ENCODE measurements at regions not wholly inside any gene's neighbourhood (a gene's known extent, or its start where the extent isn't known, plus 50 kb on each side); places are given as distances from the start of the nearest gene placed in this dataset.

DNA sequence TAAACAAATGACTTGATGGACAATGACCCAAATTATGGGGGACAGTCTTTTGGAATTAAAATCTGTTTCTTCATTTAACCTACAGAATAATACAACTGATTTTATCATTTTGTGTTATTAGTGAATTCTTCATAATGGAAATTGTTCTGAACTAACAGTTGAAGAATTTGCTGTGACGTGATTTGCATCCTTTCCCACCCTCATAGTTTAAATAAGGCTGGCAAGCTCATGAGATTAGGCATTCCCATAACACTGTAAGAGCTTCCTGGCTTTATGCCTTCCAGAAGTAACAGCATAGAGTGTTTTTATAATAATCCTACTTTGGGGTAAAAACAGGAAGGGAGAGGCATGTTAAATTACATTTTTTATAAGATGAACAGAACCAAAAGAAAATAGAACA, 95.7 kb downstream of the ATP6V1G3 start:
- H3K9me2 ChIP-seq (ENCODE audit: insufficient read depth, low read length), result no peaks in the 10 kb centered on the region
- no peak overlapping the region for H2AFZ ChIP-seq (ENCODE audit: low read depth, low read length)
- H3K79me2 ChIP-seq (replicated peaks; ENCODE audit: insufficient read depth, low read length), result no peaks in the 10 kb centered on the region
- H3F3A ChIP-seq (ENCODE audit: insufficient read depth, low read length, poor library complexity, severe bottlenecking), result peaks cover 2% of the 10 kb centered on the region
- H4K20me1 ChIP-seq (ENCODE audit: insufficient read depth), result no peaks in the 10 kb centered on the region
- no peaks in the 10 kb centered on the region for H3K27me3 ChIP-seq (ENCODE audit: insufficient read depth, low read depth, low read length)
- H3K9ac ChIP-seq (ENCODE audit: low read length), result no peak overlapping the region
- no peak overlapping the region for H3K4me3 ChIP-seq (ENCODE audit: low read length)
- no peaks in the 10 kb centered on the region for H3K9me3 ChIP-seq (ENCODE audit: low read length)
- H3K4me2 ChIP-seq (ENCODE audit: low read length), result no peak overlapping the region
- no peak overlapping the region for H3K27ac ChIP-seq (ENCODE audit: low read length)
- no peaks in the 10 kb centered on the region for H3K36me3 ChIP-seq (ENCODE audit: insufficient read depth, low read length)
- TF ChIP-seq POLR2AphosphoS5 (IDR thresholded peaks at IDR 0.05) (no peak), SMC3 (conservative IDR thresholded peaks at IDR 0.05; ENCODE audit: poor library complexity) (no peak), EP300 (conservative IDR thresholded peaks at IDR 0.05; ENCODE audit: poor library complexity, severe bottlenecking) (no peak), EZH2 (IDR thresholded peaks at IDR 0.05; ENCODE audit: borderline replicate concordance, insufficient read depth, low read length, poor library complexity, severe bottlenecking) (no peak)
- TF ChIP-seq, protein P1, sequence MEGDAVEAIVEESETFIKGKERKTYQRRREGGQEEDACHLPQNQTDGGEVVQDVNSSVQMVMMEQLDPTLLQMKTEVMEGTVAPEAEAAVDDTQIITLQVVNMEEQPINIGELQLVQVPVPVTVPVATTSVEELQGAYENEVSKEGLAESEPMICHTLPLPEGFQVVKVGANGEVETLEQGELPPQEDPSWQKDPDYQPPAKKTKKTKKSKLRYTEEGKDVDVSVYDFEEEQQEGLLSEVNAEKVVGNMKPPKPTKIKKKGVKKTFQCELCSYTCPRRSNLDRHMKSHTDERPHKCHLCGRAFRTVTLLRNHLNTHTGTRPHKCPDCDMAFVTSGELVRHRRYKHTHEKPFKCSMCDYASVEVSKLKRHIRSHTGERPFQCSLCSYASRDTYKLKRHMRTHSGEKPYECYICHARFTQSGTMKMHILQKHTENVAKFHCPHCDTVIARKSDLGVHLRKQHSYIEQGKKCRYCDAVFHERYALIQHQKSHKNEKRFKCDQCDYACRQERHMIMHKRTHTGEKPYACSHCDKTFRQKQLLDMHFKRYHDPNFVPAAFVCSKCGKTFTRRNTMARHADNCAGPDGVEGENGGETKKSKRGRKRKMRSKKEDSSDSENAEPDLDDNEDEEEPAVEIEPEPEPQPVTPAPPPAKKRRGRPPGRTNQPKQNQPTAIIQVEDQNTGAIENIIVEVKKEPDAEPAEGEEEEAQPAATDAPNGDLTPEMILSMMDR (IDR thresholded peaks at IDR 0.05; ENCODE audit: poor library complexity, severe bottlenecking), result no peak

DNA sequence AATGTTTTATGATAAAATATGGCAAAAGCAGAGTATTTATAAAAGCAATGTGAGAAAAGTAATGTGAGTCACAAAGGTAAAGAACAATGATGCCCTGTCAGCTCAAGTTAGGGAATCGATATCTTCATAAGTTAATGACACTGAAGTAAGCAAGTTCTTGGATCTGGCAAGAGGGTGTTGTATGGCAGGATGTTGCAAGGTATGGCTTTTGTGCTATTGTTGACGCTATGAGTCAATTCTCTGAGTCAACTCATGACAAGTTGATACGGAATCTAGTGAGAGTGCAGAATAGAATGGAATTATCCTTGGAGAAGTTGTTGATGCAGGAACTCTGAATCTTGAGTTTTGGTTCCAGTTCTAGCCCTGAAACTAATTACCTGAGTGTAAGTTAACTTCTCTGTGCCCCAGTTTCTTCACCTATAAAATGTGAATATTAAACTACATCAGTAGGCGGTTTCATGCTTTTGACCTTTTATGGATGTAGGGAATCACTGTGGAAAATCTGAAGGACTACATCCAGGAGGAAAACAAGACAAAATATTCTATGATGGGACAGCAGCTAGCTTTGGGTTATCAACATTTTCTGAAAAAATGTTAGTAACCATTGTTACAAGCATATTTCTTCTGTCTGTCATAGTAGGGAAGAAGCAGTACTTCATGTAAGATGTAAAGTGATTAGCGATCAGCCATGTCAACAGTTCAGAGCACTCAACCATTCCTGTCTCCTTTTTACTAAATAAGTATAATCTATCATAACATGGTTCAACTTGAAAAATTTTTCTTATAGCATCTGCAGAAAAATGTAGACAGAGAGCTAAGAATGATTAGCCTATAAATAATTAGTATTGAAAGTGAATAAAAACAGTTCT, 96.9 kb downstream of the ATP6V1G3 start:
- Histone ChIP-seq H4K20me1 (ENCODE audit: insufficient read depth) (no peaks in the 10 kb centered on the region), H3K9ac (ENCODE audit: low read length) (no peak overlapping the region), H3K9me3 (ENCODE audit: low read length) (no peaks in the 10 kb centered on the region), H3K9me2 (ENCODE audit: insufficient read depth, low read length) (no peaks in the 10 kb centered on the region), H3K27ac (ENCODE audit: low read length) (no peak overlapping the region), H3K27me3 (ENCODE audit: insufficient read depth, low read depth, low read length) (no peaks in the 10 kb centered on the region), H3K4me2 (ENCODE audit: low read length) (no peak overlapping the region), H3F3A (ENCODE audit: insufficient read depth, low read length, poor library complexity, severe bottlenecking) (peaks cover 2% of the 10 kb centered on the region), H3K79me2 (replicated peaks; ENCODE audit: insufficient read depth, low read length) (no peaks in the 10 kb centered on the region), H3K4me3 (ENCODE audit: low read length) (no peak overlapping the region), H2AFZ (ENCODE audit: low read depth, low read length) (no peak overlapping the region), H3K36me3 (ENCODE audit: insufficient read depth, low read length) (no peaks in the 10 kb centered on the region)
- TF ChIP-seq, protein P2, sequence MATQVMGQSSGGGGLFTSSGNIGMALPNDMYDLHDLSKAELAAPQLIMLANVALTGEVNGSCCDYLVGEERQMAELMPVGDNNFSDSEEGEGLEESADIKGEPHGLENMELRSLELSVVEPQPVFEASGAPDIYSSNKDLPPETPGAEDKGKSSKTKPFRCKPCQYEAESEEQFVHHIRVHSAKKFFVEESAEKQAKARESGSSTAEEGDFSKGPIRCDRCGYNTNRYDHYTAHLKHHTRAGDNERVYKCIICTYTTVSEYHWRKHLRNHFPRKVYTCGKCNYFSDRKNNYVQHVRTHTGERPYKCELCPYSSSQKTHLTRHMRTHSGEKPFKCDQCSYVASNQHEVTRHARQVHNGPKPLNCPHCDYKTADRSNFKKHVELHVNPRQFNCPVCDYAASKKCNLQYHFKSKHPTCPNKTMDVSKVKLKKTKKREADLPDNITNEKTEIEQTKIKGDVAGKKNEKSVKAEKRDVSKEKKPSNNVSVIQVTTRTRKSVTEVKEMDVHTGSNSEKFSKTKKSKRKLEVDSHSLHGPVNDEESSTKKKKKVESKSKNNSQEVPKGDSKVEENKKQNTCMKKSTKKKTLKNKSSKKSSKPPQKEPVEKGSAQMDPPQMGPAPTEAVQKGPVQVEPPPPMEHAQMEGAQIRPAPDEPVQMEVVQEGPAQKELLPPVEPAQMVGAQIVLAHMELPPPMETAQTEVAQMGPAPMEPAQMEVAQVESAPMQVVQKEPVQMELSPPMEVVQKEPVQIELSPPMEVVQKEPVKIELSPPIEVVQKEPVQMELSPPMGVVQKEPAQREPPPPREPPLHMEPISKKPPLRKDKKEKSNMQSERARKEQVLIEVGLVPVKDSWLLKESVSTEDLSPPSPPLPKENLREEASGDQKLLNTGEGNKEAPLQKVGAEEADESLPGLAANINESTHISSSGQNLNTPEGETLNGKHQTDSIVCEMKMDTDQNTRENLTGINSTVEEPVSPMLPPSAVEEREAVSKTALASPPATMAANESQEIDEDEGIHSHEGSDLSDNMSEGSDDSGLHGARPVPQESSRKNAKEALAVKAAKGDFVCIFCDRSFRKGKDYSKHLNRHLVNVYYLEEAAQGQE (IDR thresholded peaks at IDR 0.05; ENCODE audit: borderline replicate concordance), result no peak
- no peak for TF ChIP-seq EZH2 (IDR thresholded peaks at IDR 0.05; ENCODE audit: borderline replicate concordance, insufficient read depth, low read length, poor library complexity, severe bottlenecking)
- no peak for TF ChIP-seq EP300 (conservative IDR thresholded peaks at IDR 0.05; ENCODE audit: poor library complexity, severe bottlenecking)
- TF ChIP-seq, protein P1 (IDR thresholded peaks at IDR 0.05; ENCODE audit: poor library complexity, severe bottlenecking), result no peak
- TF ChIP-seq RAD21 (conservative IDR thresholded peaks at IDR 0.05), result no peak
- no peak for TF ChIP-seq TAF1 (IDR thresholded peaks at IDR 0.05; ENCODE audit: low read depth)
- TF ChIP-seq SMC3 (conservative IDR thresholded peaks at IDR 0.05; ENCODE audit: poor library complexity), result no peak
- TF ChIP-seq MXI1 (conservative IDR thresholded peaks at IDR 0.05; ENCODE audit: poor library complexity, severe bottlenecking), result no peak
- no peak for TF ChIP-seq POLR2AphosphoS5 (IDR thresholded peaks at IDR 0.05)
